Epithelial cell of proximal tubule (primary cell): ENCODE measurements at regions not wholly inside any gene's neighbourhood (a gene's known extent, or its start where the extent isn't known, plus 50 kb on each side); places are given as distances from the start of the nearest gene placed in this dataset.
A peak's percentile ranks its signal among the peaks of the same experiment; 100 is the strongest.

Source experiments
- DNase-seq: peaks from one replicate; pipeline ENCODE4 v3.0.0-alpha.2; 2011; ENCODE audit warnings: low read depth
- H3K4me3 ChIP-seq: 2 replicates; pipeline ENCODE4 v1.5.1; 2011; ENCODE audit warnings: low read depth, mild to moderate bottlenecking, low read length
- CTCF ChIP-seq: conservative IDR thresholded peaks from 2 replicates; pipeline ENCODE4 v1.5.1; 2012; ENCODE audit warnings: low read depth, mild to moderate bottlenecking, low read length

- no peak overlapping the region for H3K4me3 ChIP-seq
- no peak for TF ChIP-seq CTCF
- no peak for DNase-seq
These were observed 240.1 kb downstream of the ASXL3 start for GRCh38 chr18:33818145-33818544.

- H3K4me3 ChIP-seq, result no peak overlapping the region
- TF ChIP-seq CTCF, result no peak
- peak; percentile 64 for DNase-seq
These were observed 239.1 kb downstream of the ASXL3 start for GRCh38 chr18:33817096-33817495.

GRCh38 chr18:33814546-33814945 lies 236.5 kb downstream of the ASXL3 start:
- no peak for TF ChIP-seq CTCF
- H3K4me3 ChIP-seq, result no peak overlapping the region
- no peak for DNase-seq

- DNase-seq, result peak; percentile 25
- no peak for TF ChIP-seq CTCF
- no peak overlapping the region for H3K4me3 ChIP-seq
These were observed 234.2 kb downstream of the ASXL3 start for GRCh38 chr18:33812186-33812585.

GRCh38 chr18:33805592-33805991 lies 227.6 kb downstream of the ASXL3 start:
- TF ChIP-seq CTCF, result no peak
- DNase-seq, result no peak
- no peak overlapping the region for H3K4me3 ChIP-seq

GRCh38 chr18:33804258-33804657 lies 226.2 kb downstream of the ASXL3 start:
- H3K4me3 ChIP-seq, result no peak overlapping the region
- no peak for DNase-seq
- TF ChIP-seq CTCF, result no peak

- H3K4me3 ChIP-seq, result no peak overlapping the region
- TF ChIP-seq CTCF, result no peak
- DNase-seq, result no peak
These were observed 225.6 kb downstream of the ASXL3 start for GRCh38 chr18:33803636-33804035.
